GM12892 (cell line): ENCODE measurements at regions not wholly inside any gene's neighbourhood (a gene's known extent, or its start where the extent isn't known, plus 50 kb on each side); places are given as distances from the start of the nearest gene placed in this dataset.

Experiments used
- POLR2A ChIP-seq: IDR thresholded peaks from 2 replicates; pipeline ENCODE4 v1.6.1; 2011; ENCODE audit warnings: low read depth, low read length, control low read depth
- POLR2AphosphoS5 ChIP-seq: IDR thresholded peaks from 2 replicates; pipeline ENCODE4 v1.6.1; 2011; ENCODE audit warnings: low read depth, low read length, control low read depth
- TAF1 ChIP-seq: IDR thresholded peaks from 2 replicates; pipeline ENCODE4 v1.6.1; 2011; ENCODE audit warnings: low read depth, mild to moderate bottlenecking, control low read depth, low read length, borderline replicate concordance

DNA sequence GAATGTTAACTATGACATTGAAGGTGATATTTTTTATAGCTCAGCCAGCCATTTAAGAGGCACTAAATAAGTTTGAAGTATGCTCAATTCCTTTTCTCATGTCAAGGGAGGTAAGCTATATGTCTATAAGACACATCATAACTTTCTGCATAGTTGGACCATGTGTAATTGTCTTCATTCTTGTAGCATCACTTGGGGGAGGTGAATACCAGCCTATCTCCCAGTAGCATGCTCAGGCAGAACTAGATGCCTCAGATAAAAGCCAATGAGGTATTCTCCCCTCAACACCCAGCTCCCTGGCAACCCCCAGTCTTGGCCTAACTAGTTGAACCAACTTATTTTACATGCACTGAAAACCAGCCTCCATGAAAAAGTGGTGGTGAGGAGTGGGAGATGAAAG, 158.3 kb upstream of the JAG1 start:
- no peak for TF ChIP-seq POLR2AphosphoS5
- no peak for TF ChIP-seq POLR2A
- TF ChIP-seq TAF1: no peak
